Myocyte (in vitro differentiated cells): ENCODE measurements at regions not wholly inside any gene's neighbourhood (a gene's known extent, or its start where the extent isn't known, plus 50 kb on each side); places are given as distances from the start of the nearest gene placed in this dataset.

ENCODE experiments used
- DNase-seq: peaks from one replicate; pipeline ENCODE4 v3.0.0-alpha.2; 2012; ENCODE audit warnings: low read depth

DNA sequence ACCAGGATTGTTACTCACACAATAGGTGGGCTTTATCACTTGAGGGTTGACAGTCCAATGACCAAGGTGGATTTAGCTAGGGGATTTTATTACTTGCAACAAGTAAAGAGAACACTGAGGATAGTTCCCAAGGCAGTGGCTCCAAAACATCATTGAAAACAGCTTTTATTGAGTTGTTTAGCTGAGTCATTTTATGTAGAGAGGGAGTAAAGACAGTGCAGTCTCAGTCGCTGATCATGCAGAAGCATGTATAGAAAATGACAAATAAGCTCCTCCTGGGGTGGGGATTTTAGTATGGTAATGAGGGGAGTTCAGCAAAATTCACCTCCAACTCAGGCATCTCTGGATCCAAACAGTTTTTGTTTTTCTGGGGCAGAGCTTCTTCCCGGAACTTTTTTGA is 163.0 kb upstream of the CCDC179 start:
- no peak for DNase-seq

DNA sequence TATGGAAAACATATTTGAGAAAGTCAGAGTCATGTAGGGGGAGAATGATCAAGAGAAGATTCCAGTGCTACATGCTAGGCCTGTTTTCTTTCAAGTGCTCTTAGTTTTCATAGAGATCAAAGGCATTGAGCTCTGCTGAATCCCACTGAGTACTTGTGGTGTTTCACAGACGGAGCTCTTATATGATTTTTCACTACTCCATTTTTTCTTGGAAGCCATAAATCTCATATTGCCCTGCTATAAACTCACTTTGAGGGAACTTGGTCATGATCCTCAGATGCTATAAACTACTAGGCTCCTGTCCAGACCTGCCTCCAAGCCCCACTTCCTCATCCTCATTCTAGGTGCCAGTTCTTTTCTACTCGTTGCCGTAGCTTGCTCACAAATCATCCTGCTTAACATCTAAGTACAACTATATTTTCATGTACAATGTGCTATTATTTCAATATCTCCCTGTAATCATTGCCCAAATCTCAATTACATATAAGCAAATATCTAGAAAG is 180.8 kb upstream of the CCDC179 start:
- no peak for DNase-seq

DNA sequence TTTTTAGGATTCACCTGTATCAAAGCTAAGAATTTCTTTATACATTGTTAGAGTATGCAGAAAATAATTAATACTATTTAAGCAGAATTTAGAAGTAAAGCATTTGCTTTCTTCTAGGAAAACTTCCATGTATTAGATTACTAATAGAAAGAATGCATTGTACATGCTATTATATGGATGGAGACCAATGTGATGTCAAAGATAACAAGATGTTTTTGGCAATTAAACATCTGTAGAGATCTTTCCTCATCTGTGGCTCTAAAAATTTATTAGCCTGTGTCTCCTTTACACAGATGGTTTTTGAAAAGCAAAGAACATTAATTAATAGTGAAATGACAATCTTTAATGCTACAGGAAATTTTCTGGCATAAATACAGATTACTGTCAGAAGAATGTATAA is 198.4 kb upstream of the CCDC179 start:
- DNase-seq: no peak

DNA sequence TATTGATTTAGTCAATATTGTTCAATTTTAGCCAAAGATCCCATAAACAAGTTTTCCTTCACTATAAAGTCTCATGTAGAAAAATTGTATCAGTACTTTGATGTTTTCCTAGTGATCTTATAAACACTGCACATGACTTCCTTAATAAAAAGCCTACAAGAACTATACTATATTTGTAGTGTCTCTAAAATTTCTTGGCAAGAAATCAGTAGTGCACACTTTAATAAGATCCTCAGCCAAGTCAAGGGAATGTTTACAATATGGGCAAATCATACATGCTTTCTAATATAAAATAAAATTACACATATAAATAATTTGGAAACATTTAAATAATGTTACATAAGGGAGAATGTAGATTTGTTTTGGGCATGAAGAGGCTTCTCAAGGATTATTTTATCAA is 203.0 kb upstream of the CCDC179 start:
- DNase-seq: no peak

GRCh38 chr11:23078289-23078971 is 218.2 kb upstream of the CCDC179 start:
- DNase-seq: no peak

- DNase-seq: peak; percentile 15
These were observed 219.1 kb upstream of the CCDC179 start for GRCh38 chr11:23079382-23079813.

GRCh38 chr11:23087407-23087806 is 227.1 kb upstream of the CCDC179 start:
- no peak for DNase-seq

- DNase-seq: no peak
These were observed 230.4 kb upstream of the CCDC179 start for GRCh38 chr11:23090659-23091058.

DNA sequence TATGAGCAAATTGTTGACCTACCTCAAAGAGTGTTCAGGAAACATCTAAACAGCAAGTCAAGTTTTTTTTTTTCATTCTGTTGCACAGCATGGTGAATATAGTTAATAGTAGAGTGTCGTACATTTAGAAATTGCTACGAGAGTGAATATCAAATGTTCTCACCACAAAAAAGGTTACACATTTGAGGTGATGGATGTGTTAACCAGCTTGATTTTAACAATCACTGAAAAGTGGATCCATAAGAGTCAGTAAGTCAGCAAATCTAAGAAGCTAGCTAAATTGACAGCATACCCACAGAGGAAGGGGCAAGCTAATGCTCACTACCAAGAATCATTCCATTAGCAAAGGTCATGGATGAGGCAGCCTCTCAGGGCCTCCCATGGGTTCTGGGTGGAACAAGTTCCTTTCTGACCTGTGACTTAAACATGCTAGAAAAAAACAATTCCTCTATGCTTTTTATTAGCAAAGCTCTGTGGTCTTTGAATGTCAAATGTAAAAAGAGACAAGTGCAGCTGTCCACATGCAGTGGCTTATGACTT is 235.4 kb upstream of the CCDC179 start:
- DNase-seq: peak; percentile 7

DNA sequence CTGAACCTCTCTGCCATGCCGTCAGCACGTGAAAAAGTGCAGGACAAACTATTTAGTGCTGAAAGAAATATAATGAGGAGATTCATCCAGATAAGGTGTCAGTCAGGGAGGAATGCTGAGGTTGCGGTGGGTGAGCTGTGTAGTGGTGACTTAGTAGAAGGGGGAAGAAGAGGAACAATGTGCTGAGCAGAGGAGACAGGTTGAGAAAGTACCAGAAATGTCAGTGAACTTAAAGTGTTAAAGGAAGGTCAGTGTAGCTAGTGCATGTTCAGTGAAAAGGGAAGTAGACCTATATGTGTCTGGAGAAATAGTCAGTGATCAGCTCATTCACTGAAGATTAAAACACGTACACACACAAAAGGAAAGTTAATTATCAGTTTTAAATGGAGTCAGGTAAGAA is 237.6 kb upstream of the CCDC179 start:
- DNase-seq: no peak

DNA sequence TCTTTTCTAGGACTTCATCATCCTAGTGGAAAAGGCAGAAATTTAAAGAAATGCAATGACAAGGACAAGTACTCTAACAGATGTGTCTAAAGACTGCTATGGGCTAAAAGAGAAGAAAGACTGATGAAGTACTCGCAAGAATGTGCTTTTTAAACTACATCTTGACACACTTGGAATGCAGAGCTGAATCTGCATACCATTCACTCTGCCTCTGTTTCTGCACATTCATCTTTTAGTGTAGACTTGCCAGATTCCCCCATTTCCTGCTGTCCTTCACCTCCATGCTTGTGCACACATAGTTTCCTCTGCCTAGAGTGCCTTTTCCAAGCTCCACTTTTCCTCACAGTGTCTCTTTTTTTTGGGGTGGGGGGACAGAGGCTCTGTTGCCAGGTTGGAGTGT is 239.0 kb upstream of the CCDC179 start:
- no peak for DNase-seq

GRCh38 chr11:23100726-23101125 is 240.5 kb upstream of the CCDC179 start:
- no peak for DNase-seq

GRCh38 chr11:23103416-23103815 is 243.1 kb upstream of the CCDC179 start:
- no peak for DNase-seq

GRCh38 chr11:23111527-23111926 is 251.3 kb upstream of the CCDC179 start:
- DNase-seq: no peak

GRCh38 chr11:23112390-23112789 is 252.1 kb upstream of the CCDC179 start:
- DNase-seq: no peak

DNA sequence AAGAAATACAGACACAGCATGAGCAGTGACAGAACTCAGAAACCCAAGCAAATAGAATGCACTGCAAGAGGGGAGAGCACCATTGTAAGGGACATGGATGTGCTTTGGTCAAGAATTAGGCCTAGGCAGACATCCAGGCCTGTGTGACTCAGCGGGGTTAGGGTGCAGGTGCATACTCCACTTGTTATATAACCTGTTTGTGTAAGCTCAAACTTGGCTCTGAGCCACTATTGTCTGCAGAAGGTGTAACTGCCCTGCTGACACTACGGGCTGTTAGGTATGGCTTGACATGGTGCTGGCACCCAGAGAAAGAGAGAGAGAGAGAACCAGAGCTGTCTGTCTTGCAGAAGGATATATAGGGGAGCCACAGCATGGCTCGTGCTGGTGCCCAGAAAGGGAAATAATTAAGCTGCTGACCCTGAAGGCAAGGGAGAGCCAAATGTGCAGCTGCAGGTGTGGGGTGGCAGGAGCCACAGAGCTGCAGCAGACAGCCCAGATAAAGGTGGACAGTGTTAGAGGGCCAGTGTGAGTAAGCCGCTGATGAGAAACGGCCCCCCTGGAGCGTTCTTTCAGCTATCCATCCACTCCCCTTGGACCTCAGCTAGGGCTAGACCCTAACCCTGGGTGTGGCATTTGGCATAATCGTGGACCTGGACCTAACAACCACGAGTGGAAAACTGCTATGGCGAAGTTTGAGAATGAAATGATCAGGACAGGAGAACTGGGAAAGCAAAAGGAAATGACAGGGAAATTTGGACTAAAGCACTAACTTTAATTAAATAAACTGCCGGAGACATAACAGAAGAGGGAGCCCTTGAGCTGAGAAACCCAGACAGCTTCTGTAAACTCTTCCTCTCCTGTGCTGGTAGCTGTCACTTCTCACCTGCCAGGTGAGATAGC is 253.0 kb upstream of the CCDC179 start:
- DNase-seq: peak; percentile 58

GRCh38 chr11:23113887-23114216 is 253.6 kb upstream of the CCDC179 start:
- no peak for DNase-seq

DNA sequence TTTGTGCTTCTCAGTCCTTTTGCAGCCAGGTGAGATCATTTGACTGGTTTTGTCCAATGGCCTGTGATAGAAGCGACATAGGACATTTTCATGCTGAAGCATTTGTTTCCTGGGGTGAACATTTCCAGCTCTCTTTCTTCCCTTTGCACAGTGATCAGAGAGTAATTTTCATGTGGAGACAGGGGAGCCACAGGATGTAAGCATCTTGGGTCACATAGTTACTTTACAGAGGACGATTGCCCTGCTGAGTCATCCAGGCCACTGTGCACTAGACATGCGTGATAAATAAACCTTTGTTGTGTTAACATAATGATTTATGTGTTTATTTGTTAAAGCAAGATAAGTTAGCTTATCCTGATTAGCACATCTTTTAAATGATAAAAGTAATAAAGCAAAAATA is 263.5 kb upstream of the CCDC179 start:
- DNase-seq: peak; percentile 21

GRCh38 chr11:23124249-23124648 is 264.0 kb upstream of the CCDC179 start:
- no peak for DNase-seq

DNA sequence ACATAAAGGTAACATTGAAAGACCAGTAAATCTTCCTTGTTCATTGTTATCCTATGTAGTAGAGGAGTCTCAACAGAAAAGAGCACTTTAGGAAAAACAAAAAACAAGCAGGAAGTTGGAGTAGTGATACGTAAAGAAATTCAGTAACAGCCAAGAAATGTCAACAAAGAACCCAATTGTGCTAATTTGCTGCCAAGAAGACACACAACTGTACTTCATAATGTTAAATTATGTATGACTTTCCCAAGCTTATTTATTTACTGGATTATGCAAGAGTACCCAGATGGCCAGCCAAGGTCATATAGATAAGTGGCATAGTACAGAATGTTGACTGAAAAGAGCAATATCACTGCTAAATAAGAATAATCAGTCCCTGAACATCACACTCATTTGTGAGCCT is 264.7 kb upstream of the CCDC179 start:
- DNase-seq: no peak

GRCh38 chr11:23127706-23128105 is 267.4 kb upstream of the CCDC179 start:
- DNase-seq: no peak

GRCh38 chr11:23134627-23135026 is 274.4 kb upstream of the CCDC179 start:
- DNase-seq: peak; percentile 11
